Naive B cell (primary cell): ENCODE measurements at regions not wholly inside any gene's neighbourhood (a gene's known extent, or its start where the extent isn't known, plus 50 kb on each side); places are given as distances from the start of the nearest gene placed in this dataset.
A peak's percentile ranks its signal among the peaks of the same experiment; 100 is the strongest.
"Not testable (repeated sequence)": the region's sequence is repeated elsewhere in the genome, so short reads cannot be mapped to it uniquely, and the experiment has no call there.

Experiments
- ATAC-seq, 2 donors: fragments of 150-1000 bp; cut with Tn5 transposase; 2 replicates each; pipeline ENCODE4 v1.10.0; 2021; ENCODE audit warnings: low read depth in 2 of 2, mild to moderate bottlenecking in 2 of 2, moderate library complexity in 2 of 2
- DNase-seq: peaks from one replicate; pipeline ENCODE4 v3.0.0; 2022
- H3K27ac Mint-ChIP-seq, 6 donors: one replicate each; pipeline ENCODE4 v1.8.0; 2020 to 2022; ENCODE audit warnings: mild to moderate bottlenecking in 6 of 6, mixed read lengths in 6 of 6, moderate library complexity in 5 of 6, inconsistent platforms in 2 of 6
- H3K27me3 Mint-ChIP-seq, 3 donors: one replicate each; pipeline ENCODE4 v1.8.0; 2021 to 2022; ENCODE audit warnings: mixed read lengths in 3 of 3, mild to moderate bottlenecking in 1 of 3
- H3K36me3 Mint-ChIP-seq, 2 donors: one replicate each; pipeline ENCODE4 v1.8.0; 2020 to 2022; ENCODE audit warnings: mixed read lengths in 2 of 2, inconsistent platforms in 1 of 2, mild to moderate bottlenecking in 1 of 2
- H3K4me1 Mint-ChIP-seq, 3 donors: one replicate each; pipeline ENCODE4 v1.8.0; 2020 to 2022; ENCODE audit warnings: mixed read lengths in 3 of 3, inconsistent platforms in 1 of 3, mild to moderate bottlenecking in 1 of 3, moderate library complexity in 1 of 3
- H3K4me3 Mint-ChIP-seq, 8 donors: one replicate each; pipeline ENCODE4 v1.8.0; 2020 to 2022; ENCODE audit warnings: mild to moderate bottlenecking in 8 of 8, mixed read lengths in 8 of 8, moderate library complexity in 8 of 8, inconsistent platforms in 2 of 8
- H3K9me3 Mint-ChIP-seq, 7 donors: one replicate each; pipeline ENCODE4 v1.8.0; 2020 to 2022; ENCODE audit warnings: mixed read lengths in 7 of 7, mild to moderate bottlenecking in 5 of 7, inconsistent platforms in 2 of 7, moderate library complexity in 1 of 7

GRCh38 chr5:50343715-50344114 lies 97.4 kb downstream of the EMB start:
- DNase-seq (no peak), ATAC-seq (no peak)
- H3K36me3 Mint-ChIP-seq, result no peaks in the 10 kb centered on the region
- H3K27ac Mint-ChIP-seq, result peak overlapping the region in 3 of 6 donors; percentile 23 to 74 (median 74)
- H3K27me3 Mint-ChIP-seq, result no peaks in the 10 kb centered on the region
- peaks cover 0 to 4% (median 2%) of the 10 kb centered on the region in 7 donors for H3K9me3 Mint-ChIP-seq
- peaks cover 0 to 9% (median 0%) of the 10 kb centered on the region in 3 donors for H3K4me1 Mint-ChIP-seq
- H3K4me3 Mint-ChIP-seq, result no peak overlapping the region

GRCh38 chr5:50340757-50341156 lies 100.3 kb downstream of the EMB start:
- no peaks in the 10 kb centered on the region for H3K36me3 Mint-ChIP-seq
- ATAC-seq (no peak), DNase-seq (no peak)
- H3K27ac Mint-ChIP-seq, result no peak overlapping the region
- H3K9me3 Mint-ChIP-seq, result peaks cover 0 to 2% (median 0%) of the 10 kb centered on the region in 7 donors
- H3K27me3 Mint-ChIP-seq, result no peaks in the 10 kb centered on the region
- H3K4me1 Mint-ChIP-seq, result peaks cover 0 to 9% (median 0%) of the 10 kb centered on the region in 3 donors
- H3K4me3 Mint-ChIP-seq, result no peak overlapping the region

DNA sequence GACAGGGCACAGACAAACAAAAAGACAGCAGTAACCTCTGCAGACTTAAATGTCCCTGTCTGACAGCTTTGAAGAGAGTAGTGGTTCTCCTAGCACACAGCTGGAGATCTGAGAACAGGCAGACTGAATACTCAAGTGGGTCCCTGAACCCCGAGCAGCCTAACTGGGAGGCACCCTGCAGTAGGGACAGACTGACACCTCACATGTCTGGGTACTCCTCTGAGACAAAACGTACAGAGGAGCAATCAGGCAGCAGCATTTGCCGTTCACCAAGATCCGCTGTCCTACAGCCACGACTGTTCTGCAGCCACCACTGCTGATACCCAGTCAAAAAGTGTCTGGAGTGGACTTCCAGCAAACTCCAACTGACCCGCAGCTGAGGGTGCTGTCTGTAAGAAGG lies 110.5 kb downstream of the EMB start:
- not testable (repeated sequence) for H3K27me3 Mint-ChIP-seq, DNase-seq, H3K4me1 Mint-ChIP-seq, ATAC-seq, H3K27ac Mint-ChIP-seq, H3K4me3 Mint-ChIP-seq
- Mint-ChIP-seq H3K36me3 (peaks cover 4 to 20% of the 10 kb centered on the region in 2 donors), H3K9me3 (peaks cover 4 to 31% (median 11%) of the 10 kb centered on the region in 7 donors)

DNA sequence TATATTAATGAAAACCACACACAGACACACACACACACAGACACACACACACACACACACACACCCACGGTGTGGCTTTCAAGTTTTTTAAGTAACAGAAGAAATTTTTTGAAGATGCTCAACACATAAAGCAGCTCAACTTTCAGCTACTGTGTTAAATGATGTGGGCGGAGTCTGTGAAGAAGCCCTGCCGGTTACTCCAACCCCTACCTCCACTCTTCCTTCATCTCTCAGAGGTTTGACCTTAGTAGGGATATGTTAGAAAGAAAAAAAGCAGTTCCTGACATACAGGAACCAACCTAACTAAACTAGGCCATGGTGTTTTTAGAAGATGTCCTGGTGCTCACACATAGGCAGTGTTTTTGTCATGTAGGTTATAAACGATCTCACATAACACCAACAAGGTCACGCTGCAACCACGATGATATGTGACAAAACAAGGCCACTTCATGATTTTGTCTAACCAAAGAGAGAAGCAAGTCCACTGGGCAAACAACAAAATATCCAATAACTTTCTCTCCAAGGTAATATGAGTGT lies 112.8 kb downstream of the EMB start:
- Mint-ChIP-seq H3K4me3 (no peak overlapping the region), H3K4me1 (peaks cover 2 to 5% (median 4%) of the 10 kb centered on the region in 3 donors), H3K9me3 (peaks cover 3 to 23% (median 10%) of the 10 kb centered on the region in 7 donors), H3K36me3 (peaks cover under 1 to 17% of the 10 kb centered on the region in 2 donors), H3K27me3 (no peaks in the 10 kb centered on the region), H3K27ac (no peak overlapping the region)
- no peak for ATAC-seq
- DNase-seq, result no peak

- Mint-ChIP-seq H3K4me1 (peaks cover 0 to 2% (median 0%) of the 10 kb centered on the region in 3 donors), H3K9me3 (peaks cover 0 to 8% (median 2%) of the 10 kb centered on the region in 7 donors), H3K27me3 (no peaks in the 10 kb centered on the region), H3K36me3 (no peaks in the 10 kb centered on the region), H3K27ac (no peak overlapping the region), H3K4me3 (no peak overlapping the region)
- DNase-seq (peak; percentile 7), ATAC-seq (no peak)
Observed at GRCh38 chr5:50325237-50325832, 115.8 kb downstream of the EMB start.

DNA sequence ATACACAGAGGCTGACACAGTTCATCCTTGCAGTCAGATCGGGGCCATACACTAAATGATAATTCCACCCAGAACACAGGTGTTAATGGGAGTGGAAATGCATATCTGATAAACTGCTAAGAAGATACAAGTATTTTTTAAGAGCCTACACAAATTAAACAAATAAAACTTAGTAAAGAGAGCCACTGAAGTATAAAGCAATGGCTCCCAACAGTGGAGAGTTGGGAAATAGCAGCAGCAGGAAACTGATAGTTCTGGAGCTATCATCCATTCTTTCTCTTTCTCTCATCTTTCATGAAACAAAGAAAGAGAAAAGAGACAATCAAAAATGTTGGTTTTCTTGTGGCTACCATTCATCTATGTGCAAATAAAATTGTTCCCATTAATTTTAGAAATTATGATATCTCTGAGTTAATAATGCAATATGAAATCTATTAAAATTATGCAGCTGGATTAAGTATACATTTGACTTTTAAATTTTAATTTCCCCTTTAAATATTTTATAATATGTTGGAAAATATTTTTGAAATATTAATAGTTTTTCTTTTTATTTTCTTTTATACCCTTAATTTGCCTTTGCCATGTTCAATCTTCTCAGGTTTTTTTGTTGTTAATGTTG lies 120.8 kb downstream of the EMB start:
- no peaks in the 10 kb centered on the region for H3K9me3 Mint-ChIP-seq
- no peak for ATAC-seq
- H3K27ac Mint-ChIP-seq, result no peak overlapping the region
- no peak overlapping the region for H3K4me3 Mint-ChIP-seq
- no peaks in the 10 kb centered on the region for H3K36me3 Mint-ChIP-seq
- H3K4me1 Mint-ChIP-seq, result no peaks in the 10 kb centered on the region
- DNase-seq, result no peak
- H3K27me3 Mint-ChIP-seq, result no peaks in the 10 kb centered on the region

DNA sequence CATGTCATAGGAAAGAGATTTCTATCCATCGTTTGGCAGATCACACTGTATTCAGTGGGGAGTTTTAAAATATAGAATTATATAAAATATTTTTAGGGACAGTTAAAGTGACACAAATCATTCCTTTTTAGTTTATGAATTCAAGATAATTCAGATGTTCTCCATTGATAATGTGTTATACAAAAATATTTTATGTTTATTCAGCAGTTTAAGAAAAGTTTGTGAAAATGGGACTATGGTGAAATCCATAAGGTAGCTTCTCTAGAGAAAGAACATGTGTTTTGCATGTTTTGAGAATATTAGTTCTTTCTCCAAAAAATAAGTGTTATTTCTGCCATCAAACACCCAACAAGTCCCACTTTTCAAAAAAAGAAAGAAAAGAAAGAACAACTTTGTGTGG lies 122.9 kb downstream of the EMB start:
- Mint-ChIP-seq H3K36me3 (no peaks in the 10 kb centered on the region), H3K27ac (peak overlapping the region in 2 of 6 donors; percentile 10 to 16), H3K4me1 (no peaks in the 10 kb centered on the region), H3K27me3 (no peaks in the 10 kb centered on the region), H3K4me3 (no peak overlapping the region), H3K9me3 (no peaks in the 10 kb centered on the region)
- DNase-seq, result no peak
- no peak for ATAC-seq

DNA sequence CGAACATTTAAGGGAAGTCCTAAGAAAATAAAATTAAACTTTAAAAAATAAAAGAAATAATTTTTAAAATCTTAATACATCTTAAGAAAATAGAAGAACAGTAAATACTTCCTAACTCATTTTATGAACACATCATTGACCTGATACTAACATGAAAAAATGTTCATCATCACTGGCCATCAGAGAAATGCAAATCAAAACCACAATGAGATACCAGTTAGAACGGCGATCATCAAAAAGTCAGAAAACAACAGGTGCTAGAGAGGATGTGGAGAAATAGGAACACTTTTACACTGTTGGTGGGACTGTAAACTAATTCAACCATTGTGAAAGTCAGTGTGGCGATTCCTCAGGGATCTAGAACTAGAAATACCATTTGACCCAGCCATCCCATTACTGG lies 134.6 kb downstream of the EMB start:
- peak overlapping the region in 2 of 8 donors; percentile 2 to 60 for H3K4me3 Mint-ChIP-seq
- not testable (repeated sequence) for DNase-seq, H3K36me3 Mint-ChIP-seq, H3K27me3 Mint-ChIP-seq
- peaks cover 9 to 14% (median 12%) of the 10 kb centered on the region in 3 donors for H3K4me1 Mint-ChIP-seq
- peaks cover 0 to 13% (median 11%) of the 10 kb centered on the region in 7 donors for H3K9me3 Mint-ChIP-seq
- H3K27ac Mint-ChIP-seq, result peak overlapping the region in 1 of 6 donors; percentile 30
- peak in 1 of 2 donors; percentile 34 for ATAC-seq

DNA sequence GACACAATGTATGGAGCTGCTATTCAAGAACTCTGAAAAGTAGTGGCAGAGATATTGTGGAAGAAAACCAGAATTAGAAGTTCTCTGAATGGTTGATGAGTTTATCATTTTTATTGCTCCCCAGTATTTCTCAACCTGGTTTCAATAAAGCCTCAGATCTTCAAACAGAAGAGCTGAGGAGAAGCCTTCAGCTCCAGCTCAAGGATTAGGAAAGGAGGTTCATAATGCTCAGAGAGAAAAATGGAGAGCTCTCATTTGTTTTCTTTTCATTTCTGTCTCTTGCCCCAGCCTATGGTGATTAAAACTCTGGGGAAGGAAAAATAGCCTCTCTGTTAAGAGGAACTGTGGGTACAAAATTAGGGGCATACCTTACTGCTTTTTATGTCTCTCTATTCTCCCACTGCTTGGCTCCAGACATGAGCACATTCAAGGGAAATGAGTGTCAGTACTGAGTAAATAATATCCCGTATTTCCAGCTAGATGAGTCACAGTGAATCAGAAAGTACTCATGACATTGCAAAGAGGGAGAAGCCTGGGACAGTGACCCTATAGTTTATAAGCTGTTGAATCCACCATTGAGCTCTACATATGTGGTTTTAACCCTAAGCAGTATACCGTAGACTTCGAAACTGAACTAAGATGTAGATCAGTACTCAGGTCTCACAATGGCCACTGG lies 138.1 kb downstream of the EMB start:
- H3K4me1 Mint-ChIP-seq, result peaks cover 8 to 9% (median 9%) of the 10 kb centered on the region in 3 donors
- no peak for ATAC-seq

GRCh38 chr5:50301756-50302155 lies 139.3 kb downstream of the EMB start:
- ATAC-seq, result no peak

More for the DNA sequence above, 138.1 kb downstream of the EMB start:
- no peak overlapping the region for H3K4me3 Mint-ChIP-seq
- DNase-seq, result no peak
- H3K36me3 Mint-ChIP-seq, result peaks cover 5 to 14% of the 10 kb centered on the region in 2 donors
- H3K27ac Mint-ChIP-seq, result peak overlapping the region in 1 of 6 donors; percentile 63
- peaks cover 0 to 22% (median 15%) of the 10 kb centered on the region in 7 donors for H3K9me3 Mint-ChIP-seq
- peaks cover 0 to 3% (median 0%) of the 10 kb centered on the region in 3 donors for H3K27me3 Mint-ChIP-seq

DNA sequence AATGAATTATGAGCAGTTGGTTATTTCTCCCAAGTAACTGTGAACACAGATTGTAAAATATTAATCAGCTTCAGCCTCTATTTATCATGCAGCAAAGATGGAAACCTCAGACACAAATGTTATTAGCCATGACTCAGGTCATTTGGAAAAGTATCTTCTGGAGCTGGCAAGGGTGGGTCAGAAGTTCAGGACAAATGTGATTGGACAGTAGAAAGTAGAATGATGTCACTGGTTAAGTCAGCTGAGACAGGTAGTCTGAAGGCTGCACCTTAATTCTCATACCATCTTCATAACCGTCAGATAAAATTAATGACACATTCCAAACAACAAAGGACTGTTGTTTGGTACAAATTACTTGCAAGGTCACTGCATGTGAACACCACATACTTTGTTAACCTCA lies 140.2 kb downstream of the EMB start:
- H3K4me3 Mint-ChIP-seq, result no peak overlapping the region
- no peak for DNase-seq
- H3K27me3 Mint-ChIP-seq, result peaks cover 0 to 3% (median 0%) of the 10 kb centered on the region in 3 donors
- no peak overlapping the region for H3K27ac Mint-ChIP-seq
- no peak for ATAC-seq
- peaks cover 5 to 9% of the 10 kb centered on the region in 2 donors for H3K36me3 Mint-ChIP-seq
- H3K9me3 Mint-ChIP-seq, result peaks cover 0 to 12% (median 12%) of the 10 kb centered on the region in 7 donors
- peaks cover 3 to 4% (median 3%) of the 10 kb centered on the region in 3 donors for H3K4me1 Mint-ChIP-seq

More at GRCh38 chr5:50301756-50302155, 139.3 kb downstream of the EMB start:
- peaks cover 5 to 9% (median 8%) of the 10 kb centered on the region in 3 donors for H3K4me1 Mint-ChIP-seq
- peaks cover 0 to 16% (median 10%) of the 10 kb centered on the region in 7 donors for H3K9me3 Mint-ChIP-seq
- peaks cover 5 to 7% of the 10 kb centered on the region in 2 donors for H3K36me3 Mint-ChIP-seq
- no peak for DNase-seq
- H3K27ac Mint-ChIP-seq, result no peak overlapping the region
- no peak overlapping the region for H3K4me3 Mint-ChIP-seq
- peaks cover 0 to 3% (median 0%) of the 10 kb centered on the region in 3 donors for H3K27me3 Mint-ChIP-seq

GRCh38 chr5:50299896-50300295 lies 141.2 kb downstream of the EMB start:
- no peak overlapping the region for H3K4me3 Mint-ChIP-seq

GRCh38 chr5:50292735-50293394 lies 148.2 kb downstream of the EMB start:
- Mint-ChIP-seq H3K9me3 (peaks cover 0 to 23% (median 14%) of the 10 kb centered on the region in 7 donors), H3K27ac (no peak overlapping the region), H3K27me3 (peaks cover 4 to 10% (median 8%) of the 10 kb centered on the region in 3 donors), H3K4me3 (no peak overlapping the region), H3K36me3 (peaks cover 0 to 15% of the 10 kb centered on the region in 2 donors), H3K4me1 (peaks cover 0 to 9% (median 0%) of the 10 kb centered on the region in 3 donors)
- no peak for DNase-seq
- no peak for ATAC-seq

More at GRCh38 chr5:50299896-50300295, 141.2 kb downstream of the EMB start:
- peaks cover 0 to 6% (median 5%) of the 10 kb centered on the region in 3 donors for H3K27me3 Mint-ChIP-seq
- H3K4me1 Mint-ChIP-seq, result no peaks in the 10 kb centered on the region
- no peak for ATAC-seq
- no peak for DNase-seq
- H3K36me3 Mint-ChIP-seq, result peaks cover 5 to 19% of the 10 kb centered on the region in 2 donors
- peaks cover 0 to 20% (median 15%) of the 10 kb centered on the region in 7 donors for H3K9me3 Mint-ChIP-seq
- no peak overlapping the region for H3K27ac Mint-ChIP-seq
